ENCODE measurements at regions not wholly inside any gene's neighbourhood (a gene's known extent, or its start where the extent isn't known, plus 50 kb on each side); places are given as distances from the start of the nearest gene placed in this dataset.
"Not testable (repeated sequence)": the region's sequence is repeated elsewhere in the genome, so short reads cannot be mapped to it uniquely, and the experiment has no call there.

DNA sequence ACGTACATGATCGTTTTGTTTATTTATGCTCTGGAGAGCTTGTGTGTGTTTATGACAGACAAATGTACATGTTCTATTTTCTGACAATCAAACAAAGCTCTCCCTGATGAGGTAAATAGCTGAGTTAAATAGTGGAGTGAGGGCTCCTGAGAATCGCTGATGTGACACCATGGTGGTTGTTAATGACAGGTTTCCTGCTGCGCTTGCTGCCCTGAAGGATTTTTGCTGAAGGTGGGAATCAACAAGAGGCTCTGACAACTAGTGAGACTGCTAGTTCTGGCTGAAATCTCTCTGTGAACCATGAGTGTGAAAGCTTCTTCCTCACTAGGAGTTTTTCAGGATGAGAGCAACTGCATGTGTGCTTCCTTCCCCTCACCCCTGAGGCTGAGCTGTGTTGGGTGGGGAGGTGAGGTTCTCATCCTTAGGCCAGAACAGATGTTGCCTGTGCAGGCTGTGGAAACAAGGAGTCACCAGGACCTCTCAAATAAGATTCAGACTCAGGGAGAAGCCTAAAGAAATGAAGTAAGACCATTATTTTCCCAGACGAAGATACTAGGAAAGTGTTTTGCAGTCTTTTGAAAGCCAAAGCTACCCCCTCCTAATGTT is 173.4 kb upstream of the JADE1 start:
- H3K9ac ChIP-seq (ENCODE audit: insufficient read length): no peak overlapping the region
- H3K36me3 ChIP-seq (ENCODE audit: insufficient read depth, low read length): no peaks in the 10 kb centered on the region
- H3K9me3 ChIP-seq (ENCODE audit: low read depth, low read length): no peaks in the 10 kb centered on the region
- TF ChIP-seq EZH2 (IDR thresholded peaks at IDR 0.05) (no peak), FOXP2 (optimal IDR thresholded peaks at IDR 0.05; ENCODE audit: control extremely low read depth, extremely low read length, insufficient read depth) (no peak), POLR2AphosphoS5 (IDR thresholded peaks at IDR 0.05; ENCODE audit: borderline replicate concordance, low read depth, low read length) (no peak)
- H3K4me3 ChIP-seq: no peak overlapping the region
- no peak for DNase-seq (ENCODE audit: low read depth, low spot score)
- H3K27ac ChIP-seq: no peak overlapping the region

DNA sequence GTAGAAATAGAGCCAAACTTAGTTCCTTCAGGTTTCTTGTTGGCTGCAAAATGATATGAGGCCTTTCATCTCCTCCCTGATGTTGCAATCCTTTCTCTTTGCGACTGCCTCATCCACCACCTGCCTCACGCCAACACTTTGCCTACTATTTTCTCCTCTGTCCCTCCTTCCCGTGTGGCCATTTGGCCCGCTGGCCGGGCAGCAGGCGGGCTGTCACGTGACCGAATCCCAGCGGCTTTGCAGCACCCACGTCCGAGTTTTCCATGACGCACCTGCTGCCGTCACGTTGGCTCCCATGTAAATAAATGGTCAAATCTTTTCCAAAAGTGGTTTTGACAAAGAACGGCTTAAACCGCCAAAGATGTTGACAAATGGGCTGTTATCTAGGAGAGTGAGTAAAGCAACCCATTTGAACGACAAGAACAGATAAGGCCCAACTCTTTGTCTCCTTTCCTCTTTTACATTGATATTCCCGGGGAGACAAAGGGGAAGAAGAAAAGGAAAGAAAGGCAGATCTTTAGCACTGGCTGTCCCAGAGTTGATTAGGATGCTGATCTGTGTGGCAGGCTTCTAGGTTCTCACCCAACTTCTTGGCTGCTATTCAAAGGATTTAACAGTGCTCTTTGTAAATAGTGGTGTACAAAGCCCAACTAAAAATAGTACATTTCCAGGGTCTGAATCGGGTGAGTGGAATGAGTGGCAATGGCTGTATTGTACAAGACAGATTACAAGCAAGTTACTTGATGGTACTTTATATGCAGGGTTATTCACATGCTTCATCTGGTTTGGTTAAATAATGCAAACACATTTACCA is 174.2 kb upstream of the JADE1 start:
- no peak overlapping the region for H3K27ac ChIP-seq
- H3K4me3 ChIP-seq: no peak overlapping the region
- TF ChIP-seq FOXP2 (optimal IDR thresholded peaks at IDR 0.05; ENCODE audit: control extremely low read depth, extremely low read length, insufficient read depth) (no peak), EZH2 (IDR thresholded peaks at IDR 0.05) (no peak), POLR2AphosphoS5 (IDR thresholded peaks at IDR 0.05; ENCODE audit: borderline replicate concordance, low read depth, low read length) (no peak)
- no peak overlapping the region for H3K9ac ChIP-seq (ENCODE audit: insufficient read length)
- no peaks in the 10 kb centered on the region for H3K9me3 ChIP-seq (ENCODE audit: low read depth, low read length)
- DNase-seq (ENCODE audit: low read depth, low spot score): no peak
- H3K36me3 ChIP-seq (ENCODE audit: insufficient read depth, low read length): no peaks in the 10 kb centered on the region

DNA sequence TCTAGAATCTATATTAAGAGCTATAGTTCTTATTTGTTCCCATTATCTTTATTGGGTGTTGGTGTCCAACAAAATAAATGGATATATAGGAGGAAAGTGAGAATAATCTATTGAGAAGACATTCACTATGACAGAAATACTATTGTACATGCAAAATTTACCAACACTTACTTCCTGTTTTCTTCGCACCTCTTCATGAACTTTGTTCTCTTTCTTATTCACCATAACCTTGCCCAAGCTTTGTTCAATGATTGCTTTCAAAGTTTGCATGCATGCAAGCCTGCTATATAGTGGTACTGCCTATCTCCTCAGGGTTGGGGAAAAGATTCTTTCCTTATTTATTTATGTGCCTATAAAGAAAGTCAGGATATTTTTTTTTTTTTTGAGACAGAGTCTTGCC is 176.4 kb upstream of the JADE1 start:
- Histone ChIP-seq H3K9me3 (ENCODE audit: low read depth, low read length) (no peaks in the 10 kb centered on the region), H3K36me3 (ENCODE audit: insufficient read depth, low read length) (no peaks in the 10 kb centered on the region), H3K27ac (no peak overlapping the region), H3K9ac (ENCODE audit: insufficient read length) (no peak overlapping the region), H3K4me3 (no peak overlapping the region)
- TF ChIP-seq POLR2AphosphoS5 (IDR thresholded peaks at IDR 0.05; ENCODE audit: borderline replicate concordance, low read depth, low read length): no peak
- no peak for TF ChIP-seq EZH2 (IDR thresholded peaks at IDR 0.05)
- TF ChIP-seq FOXP2 (optimal IDR thresholded peaks at IDR 0.05; ENCODE audit: control extremely low read depth, extremely low read length, insufficient read depth): no peak
- no peak for DNase-seq (ENCODE audit: low read depth, low spot score)

DNA sequence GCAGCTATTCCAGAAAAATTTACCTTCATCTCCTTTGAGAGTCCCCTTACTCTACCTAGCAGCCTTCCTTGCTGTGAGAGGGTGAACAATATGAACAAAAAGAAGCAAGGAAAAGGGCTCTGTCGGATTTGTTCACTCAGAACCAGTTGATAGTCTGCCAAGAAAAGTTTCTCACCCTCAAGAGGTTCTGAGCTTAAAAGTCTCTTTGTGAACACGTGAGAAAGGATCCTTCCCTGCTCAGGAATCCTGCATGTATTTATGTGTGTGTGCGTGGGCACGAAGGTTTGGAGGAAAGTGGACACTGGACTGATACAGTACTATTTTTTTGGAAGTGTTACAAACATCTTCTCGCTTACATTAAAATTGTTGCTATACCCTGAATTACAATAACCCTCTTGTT is 178.6 kb upstream of the JADE1 start:
- Histone ChIP-seq H3K9ac (ENCODE audit: insufficient read length) (no peak overlapping the region), H3K4me3 (no peak overlapping the region), H3K27ac (no peak overlapping the region), H3K36me3 (ENCODE audit: insufficient read depth, low read length) (no peaks in the 10 kb centered on the region), H3K9me3 (ENCODE audit: low read depth, low read length) (no peaks in the 10 kb centered on the region)
- TF ChIP-seq EZH2 (IDR thresholded peaks at IDR 0.05) (no peak), POLR2AphosphoS5 (IDR thresholded peaks at IDR 0.05; ENCODE audit: borderline replicate concordance, low read depth, low read length) (no peak), FOXP2 (optimal IDR thresholded peaks at IDR 0.05; ENCODE audit: control extremely low read depth, extremely low read length, insufficient read depth) (no peak)
- DNase-seq (ENCODE audit: low read depth, low spot score): no peak

DNA sequence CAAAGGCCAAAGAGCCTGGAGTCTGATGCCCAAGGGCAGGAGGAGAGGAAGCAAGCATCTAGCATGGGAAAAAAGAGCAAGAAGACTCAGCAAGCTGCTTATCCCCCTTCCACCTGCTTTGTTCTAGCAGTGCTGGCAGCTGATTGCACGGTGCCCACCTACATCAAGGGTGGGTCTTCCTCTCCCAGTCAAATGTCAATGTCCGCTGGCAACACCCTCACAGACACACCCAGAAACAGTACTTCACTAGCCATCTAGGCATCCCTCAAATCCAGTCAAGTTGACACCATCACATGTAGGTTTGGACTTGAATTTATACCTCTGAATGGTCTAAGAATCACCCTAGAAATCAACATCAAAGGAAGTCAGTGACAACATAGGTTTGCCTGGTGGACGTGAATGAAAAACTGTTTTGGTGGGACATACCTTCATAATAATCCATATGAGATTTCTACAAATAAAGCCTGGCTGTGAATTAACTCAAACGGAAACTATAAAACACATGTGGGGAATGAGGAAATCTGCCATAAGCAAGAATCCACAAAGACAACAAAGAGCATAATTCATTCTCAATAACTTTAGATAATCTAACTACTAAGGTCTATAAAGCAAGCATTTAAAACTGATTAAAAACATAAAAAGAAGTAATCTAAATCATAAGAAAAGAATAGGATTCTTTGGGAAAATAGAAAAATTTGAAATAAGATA is 185.8 kb upstream of the JADE1 start:
- no peak overlapping the region for H3K9ac ChIP-seq (ENCODE audit: insufficient read length)

DNA sequence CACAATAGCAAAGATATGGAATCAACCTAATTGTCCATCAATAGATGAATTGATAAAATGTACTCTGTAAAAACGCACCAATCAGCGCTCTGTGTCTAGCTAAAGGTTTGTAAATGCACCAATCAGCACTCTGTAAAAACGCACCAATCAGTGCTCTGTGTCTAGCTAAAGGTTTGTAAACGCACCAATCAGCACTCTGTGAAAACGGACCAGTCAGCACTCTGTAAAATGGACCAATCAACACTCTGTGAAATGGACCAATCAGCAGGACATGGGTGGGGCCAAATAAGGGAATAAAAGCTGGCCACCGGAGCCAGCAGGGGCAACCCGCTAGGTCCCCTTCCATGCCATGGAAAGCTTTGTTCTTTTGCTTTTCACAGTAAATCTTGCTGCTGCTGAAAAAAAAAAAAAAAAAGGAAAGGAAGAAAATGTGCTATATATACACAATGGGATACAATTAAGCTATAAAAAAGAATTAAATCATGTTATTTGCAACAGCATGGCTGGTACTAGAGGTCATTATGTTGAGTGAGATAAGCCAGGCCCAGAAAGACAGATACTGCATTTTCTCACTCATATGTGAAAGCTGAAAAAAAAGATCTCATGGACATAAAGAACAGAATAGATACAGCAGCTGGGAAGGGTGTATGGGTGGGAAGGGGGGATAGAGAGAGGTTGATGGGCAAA is 189.1 kb upstream of the JADE1 start:
- not testable (repeated sequence) for H3K9ac ChIP-seq (ENCODE audit: insufficient read length); H3K9me3 ChIP-seq (ENCODE audit: low read depth, low read length); H3K4me3 ChIP-seq; DNase-seq (ENCODE audit: low read depth, low spot score); H3K27ac ChIP-seq; H3K36me3 ChIP-seq (ENCODE audit: insufficient read depth, low read length)

More for the DNA sequence above, 185.8 kb upstream of the JADE1 start:
- Histone ChIP-seq H3K9me3 (ENCODE audit: low read depth, low read length) (no peaks in the 10 kb centered on the region), H3K27ac (no peak overlapping the region), H3K4me3 (no peak overlapping the region), H3K36me3 (ENCODE audit: insufficient read depth, low read length) (no peaks in the 10 kb centered on the region)
- TF ChIP-seq FOXP2 (optimal IDR thresholded peaks at IDR 0.05; ENCODE audit: control extremely low read depth, extremely low read length, insufficient read depth) (no peak), EZH2 (IDR thresholded peaks at IDR 0.05) (no peak), POLR2AphosphoS5 (IDR thresholded peaks at IDR 0.05; ENCODE audit: borderline replicate concordance, low read depth, low read length) (no peak)
- peak; percentile 2 for DNase-seq (ENCODE audit: low read depth, low spot score)

DNA sequence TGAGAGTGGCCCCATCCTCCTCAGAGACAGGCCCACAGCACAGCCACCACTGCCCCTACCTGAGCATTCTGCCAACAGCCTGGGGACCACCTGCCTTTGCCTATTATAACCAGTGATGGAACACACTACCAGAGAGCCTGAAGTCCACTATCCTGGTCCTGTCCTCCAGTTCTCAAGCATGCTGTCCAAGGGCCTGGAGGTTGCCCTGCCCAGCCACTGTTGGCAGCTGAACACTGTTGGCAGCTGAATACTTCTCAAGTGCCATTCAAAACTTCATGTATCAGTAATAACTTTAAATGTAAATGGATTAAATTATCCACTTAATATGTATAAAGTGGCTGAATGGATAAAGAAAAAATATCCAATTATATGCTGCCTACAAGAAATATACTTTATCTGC is 194.3 kb upstream of the JADE1 start:
- no peak for DNase-seq (ENCODE audit: low read depth, low spot score)
- TF ChIP-seq EZH2 (IDR thresholded peaks at IDR 0.05) (no peak), FOXP2 (optimal IDR thresholded peaks at IDR 0.05; ENCODE audit: control extremely low read depth, extremely low read length, insufficient read depth) (no peak), POLR2AphosphoS5 (IDR thresholded peaks at IDR 0.05; ENCODE audit: borderline replicate concordance, low read depth, low read length) (no peak)
- H3K27ac ChIP-seq: no peak overlapping the region
- H3K9me3 ChIP-seq (ENCODE audit: low read depth, low read length): no peaks in the 10 kb centered on the region
- no peak overlapping the region for H3K9ac ChIP-seq (ENCODE audit: insufficient read length)
- H3K4me3 ChIP-seq: no peak overlapping the region
- no peaks in the 10 kb centered on the region for H3K36me3 ChIP-seq (ENCODE audit: insufficient read depth, low read length)

DNA sequence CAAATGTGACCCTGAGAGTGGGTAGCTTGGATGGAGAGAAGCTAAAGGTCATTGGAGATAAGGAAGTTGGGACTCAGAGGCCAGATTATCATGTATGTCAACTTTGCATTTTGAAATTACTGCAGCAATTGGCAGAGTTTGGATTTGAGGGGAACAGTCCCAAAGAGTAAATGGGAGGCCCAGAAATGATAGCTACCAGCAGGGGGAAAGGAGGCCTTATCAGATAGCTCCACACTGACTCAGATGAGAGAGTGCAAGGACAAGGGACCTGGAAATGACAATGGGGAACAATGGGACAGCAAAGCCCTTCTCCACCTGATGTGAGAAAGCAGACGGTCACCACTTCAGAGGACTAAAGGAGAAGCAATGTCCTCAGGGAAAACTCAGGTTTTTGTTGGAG is 201.5 kb upstream of the JADE1 start:
- Histone ChIP-seq H3K4me3 (no peak overlapping the region), H3K27ac (no peak overlapping the region), H3K36me3 (ENCODE audit: insufficient read depth, low read length) (no peaks in the 10 kb centered on the region), H3K9me3 (ENCODE audit: low read depth, low read length) (no peaks in the 10 kb centered on the region), H3K9ac (ENCODE audit: insufficient read length) (no peak overlapping the region)
- DNase-seq (ENCODE audit: low read depth, low spot score): no peak
- no peak for TF ChIP-seq FOXP2 (optimal IDR thresholded peaks at IDR 0.05; ENCODE audit: control extremely low read depth, extremely low read length, insufficient read depth)
- TF ChIP-seq EZH2 (IDR thresholded peaks at IDR 0.05): no peak
- TF ChIP-seq POLR2AphosphoS5 (IDR thresholded peaks at IDR 0.05; ENCODE audit: borderline replicate concordance, low read depth, low read length): no peak
